ENCODE measurements at regions not wholly inside any gene's neighbourhood (a gene's known extent, or its start where the extent isn't known, plus 50 kb on each side); places are given as distances from the start of the nearest gene placed in this dataset.
"Not testable (repeated sequence)": the region's sequence is repeated elsewhere in the genome, so short reads cannot be mapped to it uniquely, and the experiment has no call there.

DNA sequence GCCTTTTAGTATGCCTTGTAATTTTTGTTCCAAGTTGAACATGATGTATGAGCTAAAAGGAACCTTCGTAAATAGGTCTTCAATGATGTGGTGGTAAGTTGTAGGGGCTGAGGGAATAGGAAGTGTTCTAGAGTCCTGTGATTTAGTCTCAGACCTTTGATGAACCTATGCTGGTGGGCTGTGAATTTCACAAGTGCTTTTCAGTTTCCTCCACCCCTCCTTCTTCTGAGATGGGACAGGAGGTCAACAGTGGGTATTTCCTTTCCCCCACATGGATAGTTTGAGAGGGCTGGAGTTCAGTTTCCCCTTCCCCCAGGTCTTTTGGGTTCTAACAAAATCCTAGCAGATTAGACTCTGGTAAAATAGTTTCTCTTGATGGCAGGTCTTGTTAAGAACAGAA lies 121.0 kb upstream of the ATXN1 start:
- TF ChIP-seq, protein P1, sequence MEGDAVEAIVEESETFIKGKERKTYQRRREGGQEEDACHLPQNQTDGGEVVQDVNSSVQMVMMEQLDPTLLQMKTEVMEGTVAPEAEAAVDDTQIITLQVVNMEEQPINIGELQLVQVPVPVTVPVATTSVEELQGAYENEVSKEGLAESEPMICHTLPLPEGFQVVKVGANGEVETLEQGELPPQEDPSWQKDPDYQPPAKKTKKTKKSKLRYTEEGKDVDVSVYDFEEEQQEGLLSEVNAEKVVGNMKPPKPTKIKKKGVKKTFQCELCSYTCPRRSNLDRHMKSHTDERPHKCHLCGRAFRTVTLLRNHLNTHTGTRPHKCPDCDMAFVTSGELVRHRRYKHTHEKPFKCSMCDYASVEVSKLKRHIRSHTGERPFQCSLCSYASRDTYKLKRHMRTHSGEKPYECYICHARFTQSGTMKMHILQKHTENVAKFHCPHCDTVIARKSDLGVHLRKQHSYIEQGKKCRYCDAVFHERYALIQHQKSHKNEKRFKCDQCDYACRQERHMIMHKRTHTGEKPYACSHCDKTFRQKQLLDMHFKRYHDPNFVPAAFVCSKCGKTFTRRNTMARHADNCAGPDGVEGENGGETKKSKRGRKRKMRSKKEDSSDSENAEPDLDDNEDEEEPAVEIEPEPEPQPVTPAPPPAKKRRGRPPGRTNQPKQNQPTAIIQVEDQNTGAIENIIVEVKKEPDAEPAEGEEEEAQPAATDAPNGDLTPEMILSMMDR (IDR thresholded peaks at IDR 0.05; ENCODE audit: borderline replicate concordance, insufficient read depth, low read depth, low read length) = no peak
- no peak overlapping the region for H3K4me3 ChIP-seq (ENCODE audit: low read depth, low read length)

DNA sequence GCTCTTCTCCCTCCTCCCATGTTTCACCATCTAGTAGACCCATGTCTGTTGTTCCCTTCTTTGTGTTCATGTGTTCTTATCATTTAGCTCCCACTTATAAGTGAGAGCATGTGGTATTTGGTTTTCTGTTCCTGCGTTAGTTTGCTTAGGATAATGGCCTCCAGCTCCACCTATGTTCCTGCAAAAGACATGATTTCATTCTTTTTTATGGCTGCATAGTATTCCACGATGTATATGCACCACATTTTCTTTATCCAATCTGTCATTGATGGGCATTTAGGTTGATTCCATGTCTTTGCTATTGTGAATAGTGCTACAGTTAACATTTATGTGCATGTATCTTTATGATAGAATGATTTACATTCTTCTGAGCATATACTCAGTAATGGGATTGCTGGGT lies 115.6 kb upstream of the ATXN1 start:
- not testable (repeated sequence) for H3K4me3 ChIP-seq (ENCODE audit: low read depth, low read length)

DNA sequence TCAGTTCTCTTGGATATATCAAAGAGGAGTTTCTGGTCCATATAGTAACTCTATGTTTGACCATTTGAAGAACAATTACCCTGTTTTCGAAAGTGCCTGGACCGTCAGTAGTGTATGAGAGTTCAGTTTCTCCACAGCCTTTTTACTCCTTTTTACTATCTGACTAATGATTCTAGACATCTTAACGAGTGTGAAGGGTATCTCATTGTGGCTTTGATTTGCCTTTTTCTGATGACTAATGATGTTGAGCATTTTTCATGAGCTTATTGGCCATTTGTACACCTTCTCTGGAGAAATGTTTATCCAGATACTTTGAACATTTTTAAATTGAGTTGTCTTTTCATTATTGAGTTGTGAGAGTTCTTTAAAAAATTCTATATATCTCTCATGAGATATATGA lies 114.9 kb upstream of the ATXN1 start:
- no peak overlapping the region for H3K4me3 ChIP-seq (ENCODE audit: low read depth, low read length)
- TF ChIP-seq, protein P1 (IDR thresholded peaks at IDR 0.05; ENCODE audit: borderline replicate concordance, insufficient read depth, low read depth, low read length) = no peak

DNA sequence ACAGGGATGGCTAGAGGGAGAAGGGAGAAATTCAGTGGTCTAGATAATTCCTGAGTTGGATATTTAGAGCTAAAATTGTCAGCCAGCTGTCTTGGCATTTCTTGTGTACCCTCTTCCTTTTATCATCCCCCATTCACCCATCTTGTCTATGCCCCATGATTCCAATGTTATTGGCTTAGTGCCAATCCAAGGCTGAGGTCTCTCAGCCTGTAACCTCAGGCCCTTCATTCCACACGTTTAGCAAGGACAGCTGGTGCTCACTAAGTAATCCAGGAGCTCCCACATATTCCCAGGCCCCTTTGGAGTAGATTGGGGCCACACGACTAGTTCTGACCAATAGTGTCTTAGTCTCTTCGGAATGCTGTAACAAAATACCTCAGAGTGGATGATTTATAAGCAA lies 112.4 kb upstream of the ATXN1 start:
- TF ChIP-seq, protein P1 (IDR thresholded peaks at IDR 0.05; ENCODE audit: borderline replicate concordance, insufficient read depth, low read depth, low read length) = no peak
- H3K4me3 ChIP-seq (ENCODE audit: low read depth, low read length) = no peak overlapping the region

DNA sequence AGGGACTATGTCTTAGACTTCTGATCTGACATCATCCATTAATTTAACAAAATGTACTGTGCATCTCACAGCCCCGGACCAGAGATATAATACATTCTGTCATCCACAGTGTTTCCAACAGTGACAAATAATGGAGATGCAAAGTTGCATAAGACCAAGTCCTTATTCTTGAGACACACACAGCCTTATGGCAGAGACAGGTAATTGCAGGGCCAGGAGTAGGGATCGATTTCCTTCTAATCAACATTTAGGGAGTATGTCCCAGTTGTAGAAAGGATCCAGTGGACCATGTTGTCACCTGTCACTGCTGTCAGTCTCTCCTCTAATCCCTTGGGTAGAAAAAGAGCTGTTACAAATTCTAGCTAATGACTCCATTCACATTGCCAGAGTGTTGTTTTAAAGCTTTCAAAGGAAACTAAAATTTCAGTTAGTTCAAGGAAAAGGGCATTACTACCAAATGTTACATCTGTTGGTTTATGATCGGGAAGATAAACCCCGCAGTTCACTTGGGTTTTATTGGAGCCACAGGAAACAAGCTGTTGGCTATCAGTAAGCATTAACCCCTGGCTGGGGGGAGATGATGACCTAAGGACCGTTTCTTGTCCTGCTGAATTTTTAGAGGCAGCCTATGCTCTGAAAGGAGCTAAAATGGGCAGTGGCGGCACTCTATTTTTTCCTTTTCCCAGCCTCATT lies 111.4 kb upstream of the ATXN1 start:
- H3K4me3 ChIP-seq (ENCODE audit: low read depth, low read length) = no peak overlapping the region
- TF ChIP-seq, protein P1 (IDR thresholded peaks at IDR 0.05; ENCODE audit: borderline replicate concordance, insufficient read depth, low read depth, low read length) = no peak

DNA sequence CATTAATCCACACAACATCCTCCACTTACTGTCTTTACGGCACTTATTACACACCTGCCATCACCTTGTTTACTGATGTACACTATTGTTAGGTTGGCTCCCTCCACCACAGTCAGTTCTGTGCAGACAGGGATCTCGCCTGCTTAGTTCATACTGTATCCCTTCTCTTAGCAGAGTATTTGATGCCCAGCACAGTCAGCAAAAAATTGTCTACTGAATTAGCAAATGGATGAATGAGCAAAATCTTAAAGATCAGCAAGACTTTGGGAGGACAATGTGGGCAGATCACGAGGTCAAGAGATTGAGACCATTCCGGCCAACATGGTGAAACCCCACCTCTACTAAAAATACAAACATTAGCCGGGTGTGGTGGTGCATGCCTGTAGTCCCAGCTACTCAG lies 109.8 kb upstream of the ATXN1 start:
- TF ChIP-seq, protein P1 (IDR thresholded peaks at IDR 0.05; ENCODE audit: borderline replicate concordance, insufficient read depth, low read depth, low read length) = no peak
- H3K4me3 ChIP-seq (ENCODE audit: low read depth, low read length) = no peak overlapping the region

DNA sequence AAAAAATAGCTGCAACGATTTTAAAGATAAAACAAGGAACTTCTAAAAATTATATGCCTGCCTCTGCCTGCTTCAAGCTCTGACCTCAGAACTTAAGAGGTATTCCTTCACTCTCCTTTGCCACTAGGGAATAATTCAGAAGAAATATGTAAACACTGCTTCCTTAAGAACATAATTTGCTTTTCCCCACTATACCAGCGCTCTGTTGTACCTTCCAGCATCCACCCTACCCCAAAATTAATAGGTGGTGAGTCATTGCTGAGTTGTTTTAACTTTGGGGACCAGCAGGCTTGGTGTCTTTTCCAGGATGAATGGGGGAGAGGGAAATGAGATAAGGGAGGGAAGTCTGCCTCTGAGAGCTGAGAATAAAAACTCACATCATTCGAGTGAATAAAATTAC lies 107.7 kb upstream of the ATXN1 start:
- TF ChIP-seq, protein P1 (IDR thresholded peaks at IDR 0.05; ENCODE audit: borderline replicate concordance, insufficient read depth, low read depth, low read length) = no peak

More for the DNA sequence above, 107.7 kb upstream of the ATXN1 start:
- no peak overlapping the region for H3K4me3 ChIP-seq (ENCODE audit: low read depth, low read length)

Measured in GM12875 (cell line).